H1 (cell line): ENCODE measurements at regions not wholly inside any gene's neighbourhood (a gene's known extent, or its start where the extent isn't known, plus 50 kb on each side); places are given as distances from the start of the nearest gene placed in this dataset.

Source experiments
- ASH2L ChIP-seq: fragments of 200-600, 300-600 bp; sonication (generic); IDR thresholded peaks from one replicate; pipeline ENCODE4 v1.7.1; 2017; ENCODE audit warnings: low read length
- BCL11A ChIP-seq, 2 experiments: IDR thresholded peaks; one replicate each; pipeline ENCODE4 v1.6.1; 2011; ENCODE audit warnings: low read depth in 2 of 2, low read length in 2 of 2, mild to moderate bottlenecking in 2 of 2
- EGR1 ChIP-seq: IDR thresholded peaks from 2 replicates; pipeline ENCODE4 v1.6.1; 2011; ENCODE audit warnings: low read depth, low read length, borderline replicate concordance
- GABPA ChIP-seq: IDR thresholded peaks from 2 replicates; pipeline ENCODE4 v1.6.1; 2011; ENCODE audit warnings: mild to moderate bottlenecking, low read length, moderate library complexity, borderline replicate concordance; ENCODE audit not compliant: insufficient read depth
- PHF8 ChIP-seq: fragments of 200-600 bp; sonication (generic); conservative IDR thresholded peaks from 2 replicates; pipeline ENCODE4 v1.7.1; 2012; ENCODE audit warnings: low read depth, mild to moderate bottlenecking, inconsistent platforms, low read length, moderate library complexity
- POLR2A ChIP-seq, 2 experiments: IDR thresholded peaks; 1 replicate in 1 of 2; 2 replicates in 1 of 2; pipeline ENCODE4 v1.6.1; 2011; ENCODE audit warnings: low read depth in 2 of 2, low read length in 2 of 2, mild to moderate bottlenecking in 2 of 2; ENCODE audit errors: control extremely low read depth in 1 of 2
- RAD21 ChIP-seq, 2 experiments: IDR thresholded peaks in 1 of 2; conservative IDR thresholded peaks in 1 of 2; 2 replicates each; pipeline ENCODE4 v1.6.1; 2011; ENCODE audit warnings: low read depth in 2 of 2, low read length in 2 of 2, improper control_type of control experiment in 1 of 2, inconsistent platforms in 1 of 2, mild to moderate bottlenecking in 1 of 2, moderate library complexity in 1 of 2
- YY1 ChIP-seq: IDR thresholded peaks from 2 replicates; pipeline ENCODE4 v1.6.1; 2011; ENCODE audit warnings: low read depth, mild to moderate bottlenecking, low read length
- TF ChIP-seq, protein P1 (sequence below), 3 experiments: IDR thresholded peaks; 1 replicate in 2 of 3; 2 replicates in 1 of 3; pipeline versions ENCODE4 v1.5.1 to v1.6.1; 2011; ENCODE audit warnings: low read length in 3 of 3, mild to moderate bottlenecking in 3 of 3, inconsistent platforms in 2 of 3, low read depth in 1 of 3, moderate library complexity in 1 of 3; ENCODE audit not compliant: insufficient read depth in 1 of 3; ENCODE audit errors: control extremely low read depth in 1 of 3
- TF ChIP-seq, protein P2 (sequence below): IDR thresholded peaks from 2 replicates; pipeline ENCODE4 v1.6.1; 2012; ENCODE audit warnings: inconsistent platforms

DNA sequence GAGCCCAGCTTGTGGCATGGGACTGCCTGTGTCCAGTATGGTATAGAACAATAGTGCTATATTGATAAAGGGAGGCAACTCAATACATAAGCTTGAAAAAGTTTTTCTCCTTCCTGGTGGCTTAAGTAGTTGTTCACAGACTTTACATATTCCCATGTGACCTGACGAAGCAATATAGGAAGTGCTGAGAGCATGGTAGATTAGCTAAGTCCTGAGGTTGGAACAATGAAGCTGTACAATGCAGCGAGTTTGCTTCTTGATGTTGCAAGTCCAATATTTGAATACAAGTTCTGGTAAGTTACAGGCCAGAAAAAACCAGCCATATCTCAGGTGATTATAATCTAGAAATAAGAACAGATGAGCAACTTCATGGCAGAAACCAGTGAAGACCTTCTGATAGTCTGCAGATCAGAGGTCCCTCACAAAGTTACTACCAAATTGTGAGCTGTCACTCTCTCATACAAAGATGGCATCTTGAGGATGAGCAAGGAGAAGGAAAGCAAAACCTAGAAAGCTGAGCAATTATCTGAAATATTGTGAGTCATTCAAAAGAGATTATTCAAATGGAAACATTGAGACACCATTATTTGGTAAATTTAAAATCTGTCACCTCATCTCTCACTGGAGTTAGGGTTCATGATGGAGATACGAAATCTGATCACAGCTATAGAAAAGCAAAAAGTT lies 72.9 kb upstream of the BTG1 start:
- TF ChIP-seq ASH2L (no peak), POLR2A (IDR thresholded peaks at IDR 0.05; ENCODE audit: control extremely low read depth in 1 of 2, low read depth in 2 of 2, low read length in 2 of 2) (no peak), GABPA (no peak), RAD21 (IDR thresholded peaks at IDR 0.05 in 1 of 2, conservative IDR thresholded peaks at IDR 0.05 in 1 of 2; ENCODE audit: low read depth in 2 of 2, low read length in 2 of 2) (no peak), PHF8 (no peak), YY1 (no peak), BCL11A (IDR thresholded peaks at IDR 0.05; ENCODE audit: low read depth in 2 of 2, low read length in 2 of 2) (no peak), EGR1 (no peak)
- TF ChIP-seq, protein P1, sequence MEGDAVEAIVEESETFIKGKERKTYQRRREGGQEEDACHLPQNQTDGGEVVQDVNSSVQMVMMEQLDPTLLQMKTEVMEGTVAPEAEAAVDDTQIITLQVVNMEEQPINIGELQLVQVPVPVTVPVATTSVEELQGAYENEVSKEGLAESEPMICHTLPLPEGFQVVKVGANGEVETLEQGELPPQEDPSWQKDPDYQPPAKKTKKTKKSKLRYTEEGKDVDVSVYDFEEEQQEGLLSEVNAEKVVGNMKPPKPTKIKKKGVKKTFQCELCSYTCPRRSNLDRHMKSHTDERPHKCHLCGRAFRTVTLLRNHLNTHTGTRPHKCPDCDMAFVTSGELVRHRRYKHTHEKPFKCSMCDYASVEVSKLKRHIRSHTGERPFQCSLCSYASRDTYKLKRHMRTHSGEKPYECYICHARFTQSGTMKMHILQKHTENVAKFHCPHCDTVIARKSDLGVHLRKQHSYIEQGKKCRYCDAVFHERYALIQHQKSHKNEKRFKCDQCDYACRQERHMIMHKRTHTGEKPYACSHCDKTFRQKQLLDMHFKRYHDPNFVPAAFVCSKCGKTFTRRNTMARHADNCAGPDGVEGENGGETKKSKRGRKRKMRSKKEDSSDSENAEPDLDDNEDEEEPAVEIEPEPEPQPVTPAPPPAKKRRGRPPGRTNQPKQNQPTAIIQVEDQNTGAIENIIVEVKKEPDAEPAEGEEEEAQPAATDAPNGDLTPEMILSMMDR (IDR thresholded peaks at IDR 0.05; ENCODE audit: control extremely low read depth in 1 of 3, insufficient read depth in 1 of 3, low read depth in 1 of 3, low read length in 3 of 3) = no peak
- TF ChIP-seq, protein P2, sequence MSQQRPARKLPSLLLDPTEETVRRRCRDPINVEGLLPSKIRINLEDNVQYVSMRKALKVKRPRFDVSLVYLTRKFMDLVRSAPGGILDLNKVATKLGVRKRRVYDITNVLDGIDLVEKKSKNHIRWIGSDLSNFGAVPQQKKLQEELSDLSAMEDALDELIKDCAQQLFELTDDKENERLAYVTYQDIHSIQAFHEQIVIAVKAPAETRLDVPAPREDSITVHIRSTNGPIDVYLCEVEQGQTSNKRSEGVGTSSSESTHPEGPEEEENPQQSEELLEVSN = no peak
